Caco-2 (cell line): ENCODE measurements at regions not wholly inside any gene's neighbourhood (a gene's known extent, or its start where the extent isn't known, plus 50 kb on each side); places are given as distances from the start of the nearest gene placed in this dataset.

Experiments
- BruUV-seq: library from RNA; stranded (reverse); fragments of 400-500 nt; replicated peaks from 2 replicates; lab custom pipeline; 2021; lab: Mats Ljungman, UMichigan
- CTCF ChIA-PET: fragments of 300-600 bp; sonication (Branson Sonifier 250); formaldehyde crosslinking; loops from one replicate; lab custom pipeline; 2022; ENCODE audit warnings: antibody characterized with exemption; lab: Charles Lee
- POLR2A ChIA-PET: fragments of 300-600 bp; sonication (Branson Sonifier 250); formaldehyde crosslinking; loops from one replicate; lab custom pipeline; 2022; ENCODE audit warnings: antibody characterized with exemption; lab: Charles Lee
- DNase-seq, 2 experiments: peaks; one replicate each; pipeline versions ENCODE4 v3.0.0 to v3.0.0-alpha.2; 2020 to 2022
- H3K27me3 ChIP-seq: replicated peaks from 2 replicates; pipeline ENCODE4 v1.6.0; 2011; ENCODE audit warnings: low read length; ENCODE audit not compliant: control insufficient read depth, insufficient read depth
- H3K36me3 ChIP-seq: 2 replicates; pipeline ENCODE4 v1.5.1; 2011; ENCODE audit warnings: low read length; ENCODE audit not compliant: control insufficient read depth, insufficient read depth
- H3K4me1 ChIP-seq: fragments of 250-450 bp; sonication (Bioruptor Pico); 2 replicates; pipeline ENCODE4 v1.5.1; 2020; ENCODE audit warnings: mild to moderate bottlenecking
- H3K4me3 ChIP-seq: 2 replicates; pipeline ENCODE4 v1.5.1; 2011; ENCODE audit warnings: low read depth, mild to moderate bottlenecking, control low read depth, low read length
- H3K9me3 ChIP-seq: fragments of 250-450 bp; sonication (Bioruptor Pico); 2 replicates; pipeline ENCODE4 v1.5.1; 2020; ENCODE audit warnings: mild to moderate bottlenecking, moderate library complexity
- H3K27ac Mint-ChIP-seq: one replicate; pipeline ENCODE4 v1.8.0; 2022; ENCODE audit warnings: mixed read lengths; ENCODE audit not compliant: unreplicated experiment
- H3K27me3 Mint-ChIP-seq: one replicate; pipeline ENCODE4 v1.8.0; 2022; ENCODE audit warnings: mixed read lengths; ENCODE audit not compliant: insufficient read depth, unreplicated experiment
- H3K36me3 Mint-ChIP-seq: one replicate; pipeline ENCODE4 v1.8.0; 2022; ENCODE audit warnings: mild to moderate bottlenecking, mixed read lengths; ENCODE audit not compliant: insufficient read depth, unreplicated experiment
- H3K4me1 Mint-ChIP-seq: one replicate; pipeline ENCODE4 v1.8.0; 2022; ENCODE audit warnings: low read depth, mixed read lengths; ENCODE audit not compliant: unreplicated experiment
- H3K4me3 Mint-ChIP-seq: one replicate; pipeline ENCODE4 v1.8.0; 2022; ENCODE audit warnings: mild to moderate bottlenecking, moderate library complexity, mixed read lengths; ENCODE audit not compliant: unreplicated experiment
- H3K9me3 Mint-ChIP-seq: one replicate; pipeline ENCODE4 v1.8.0; 2022; ENCODE audit warnings: mixed read lengths; ENCODE audit not compliant: unreplicated experiment
- CTCF ChIP-seq, 2 experiments: fragments of 200-600 bp in 1 of 2; IDR thresholded peaks; 1 replicate in 1 of 2; 2 replicates in 1 of 2; pipeline versions ENCODE4 v1.5.1 to v1.8.0; 2011 to 2022; ENCODE audit warnings: antibody characterized with exemption in 1 of 2, control low read depth in 1 of 2, inconsistent platforms in 1 of 2, low read depth in 1 of 2, low read length in 1 of 2, mild to moderate bottlenecking in 1 of 2, moderate library complexity in 1 of 2; ENCODE audit not compliant: insufficient read depth in 1 of 2, severe bottlenecking in 1 of 2, unreplicated experiment in 1 of 2
- intact Hi-C: fragments of 100-400 bp; cut with micrococcal nuclease; formaldehyde crosslinking; loops from one replicate; pipeline ENCODE4 v1.10.0; 2022; ENCODE audit not compliant: unreplicated experiment

- Histone ChIP-seq H3K4me1 (peaks cover 6% of the 10 kb centered on the region), H3K36me3 (no peaks in the 10 kb centered on the region), H3K9me3 (no peaks in the 10 kb centered on the region), H3K27me3 (no peaks in the 10 kb centered on the region), H3K4me3 (no peak overlapping the region)
- BruUV-seq, result no TSS peak
- Mint-ChIP-seq H3K4me1 (peaks cover 8% of the 10 kb centered on the region), H3K4me3 (no peak overlapping the region), H3K36me3 (no peaks in the 10 kb centered on the region), H3K27me3 (no peaks in the 10 kb centered on the region), H3K27ac (no peak overlapping the region), H3K9me3 (no peaks in the 10 kb centered on the region)
- CTCF ChIA-PET, result no interaction called here
- DNase-seq, result no peak
- POLR2A ChIA-PET, result no interaction called here
- no peak for TF ChIP-seq CTCF (IDR thresholded peaks at IDR 0.05; ENCODE audit: insufficient read depth in 1 of 2, low read depth in 1 of 2, low read length in 1 of 2, severe bottlenecking in 1 of 2, unreplicated experiment in 1 of 2)
- intact Hi-C loops, result no loop called here
Measured at GRCh38 chr3:153095441-153095840, 66.6 kb upstream of the RAP2B start.

- Mint-ChIP-seq H3K4me3 (no peak overlapping the region), H3K27ac (no peak overlapping the region), H3K9me3 (no peaks in the 10 kb centered on the region), H3K4me1 (peaks cover 8% of the 10 kb centered on the region), H3K36me3 (no peaks in the 10 kb centered on the region), H3K27me3 (no peaks in the 10 kb centered on the region)
- no peak for DNase-seq
- ChIA-PET POLR2A (no interaction called here), CTCF (no interaction called here)
- H3K4me1 ChIP-seq, result peaks cover 6% of the 10 kb centered on the region
- BruUV-seq, result no TSS peak
- intact Hi-C loops, result no loop called here
- no peaks in the 10 kb centered on the region for H3K36me3 ChIP-seq
- no peak overlapping the region for H3K4me3 ChIP-seq
- TF ChIP-seq CTCF (IDR thresholded peaks at IDR 0.05; ENCODE audit: insufficient read depth in 1 of 2, low read depth in 1 of 2, low read length in 1 of 2, severe bottlenecking in 1 of 2, unreplicated experiment in 1 of 2), result no peak
- H3K27me3 ChIP-seq, result no peaks in the 10 kb centered on the region
- no peaks in the 10 kb centered on the region for H3K9me3 ChIP-seq
Measured at GRCh38 chr3:153096731-153097131, 65.3 kb upstream of the RAP2B start.

GRCh38 chr3:153097213-153097612 lies 64.8 kb upstream of the RAP2B start:
- peaks cover 8% of the 10 kb centered on the region for H3K4me1 Mint-ChIP-seq
- no peak overlapping the region for H3K4me3 ChIP-seq
- no peak overlapping the region for H3K4me3 Mint-ChIP-seq
- H3K27ac Mint-ChIP-seq, result no peak overlapping the region
- no peaks in the 10 kb centered on the region for H3K36me3 ChIP-seq
- TF ChIP-seq CTCF (IDR thresholded peaks at IDR 0.05; ENCODE audit: insufficient read depth in 1 of 2, low read depth in 1 of 2, low read length in 1 of 2, severe bottlenecking in 1 of 2, unreplicated experiment in 1 of 2), result no peak
- H3K9me3 ChIP-seq, result no peaks in the 10 kb centered on the region
- no peaks in the 10 kb centered on the region for H3K27me3 Mint-ChIP-seq
- intact Hi-C loops, result no loop called here
- no peak for DNase-seq
- H3K9me3 Mint-ChIP-seq, result no peaks in the 10 kb centered on the region
- no peaks in the 10 kb centered on the region for H3K36me3 Mint-ChIP-seq
- CTCF ChIA-PET, result no interaction called here
- no TSS peak for BruUV-seq
- H3K4me1 ChIP-seq, result peaks cover 6% of the 10 kb centered on the region
- no peaks in the 10 kb centered on the region for H3K27me3 ChIP-seq
- POLR2A ChIA-PET, result no interaction called here
